ENCODE measurements at regions not wholly inside any gene's neighbourhood (a gene's known extent, or its start where the extent isn't known, plus 50 kb on each side); places are given as distances from the start of the nearest gene placed in this dataset.

DNA sequence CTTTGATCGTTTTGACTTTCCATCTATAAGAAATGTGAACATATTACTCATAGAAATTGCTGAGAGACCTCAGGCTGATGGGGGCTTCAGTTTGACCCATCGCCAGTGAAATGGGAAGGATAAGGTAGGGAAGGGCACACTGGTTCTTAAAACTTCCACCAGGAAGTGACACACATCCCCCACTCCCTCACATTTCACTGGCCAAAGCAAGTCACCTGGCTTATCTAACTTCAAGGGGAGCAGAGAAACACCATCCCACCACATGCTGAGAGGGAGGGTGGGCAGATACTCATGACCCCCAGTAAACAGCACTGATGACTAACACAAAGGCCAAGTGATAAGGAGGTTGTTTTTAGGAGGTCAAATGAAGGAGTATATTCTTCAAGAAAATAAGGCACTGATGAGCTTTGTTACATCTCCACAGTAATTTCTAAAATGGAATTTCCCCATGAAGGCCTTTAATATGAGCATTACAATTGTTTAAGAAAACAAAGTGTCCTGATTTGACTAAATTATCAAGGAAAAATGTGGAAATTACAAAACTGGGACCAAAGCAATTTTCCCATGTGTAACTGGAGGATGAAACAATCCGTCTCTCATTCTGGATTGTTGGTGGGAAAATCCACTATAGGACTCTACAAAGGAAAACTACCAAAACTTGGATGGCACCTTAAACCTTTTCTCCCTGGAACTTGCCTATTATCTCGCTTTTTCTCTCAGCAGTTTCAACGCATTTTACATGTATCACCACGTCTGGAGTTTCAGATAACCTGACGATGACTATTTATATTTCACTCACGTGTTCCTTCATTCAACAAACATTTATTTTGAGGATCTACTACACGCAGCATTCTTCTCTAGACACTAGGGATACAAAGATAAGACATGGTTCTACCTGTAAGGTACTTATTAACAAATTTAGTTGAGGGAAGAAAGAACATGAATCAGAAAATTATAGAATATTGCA lies 91.8 kb upstream of the EEA1 start:
- DNase-seq (ENCODE audit: insufficient read length, low spot score) (no peak), FAIRE-seq (no peak)
- TF ChIP-seq POLR2A (IDR thresholded peaks at IDR 0.05; ENCODE audit: low read depth, low read length): no peak

DNA sequence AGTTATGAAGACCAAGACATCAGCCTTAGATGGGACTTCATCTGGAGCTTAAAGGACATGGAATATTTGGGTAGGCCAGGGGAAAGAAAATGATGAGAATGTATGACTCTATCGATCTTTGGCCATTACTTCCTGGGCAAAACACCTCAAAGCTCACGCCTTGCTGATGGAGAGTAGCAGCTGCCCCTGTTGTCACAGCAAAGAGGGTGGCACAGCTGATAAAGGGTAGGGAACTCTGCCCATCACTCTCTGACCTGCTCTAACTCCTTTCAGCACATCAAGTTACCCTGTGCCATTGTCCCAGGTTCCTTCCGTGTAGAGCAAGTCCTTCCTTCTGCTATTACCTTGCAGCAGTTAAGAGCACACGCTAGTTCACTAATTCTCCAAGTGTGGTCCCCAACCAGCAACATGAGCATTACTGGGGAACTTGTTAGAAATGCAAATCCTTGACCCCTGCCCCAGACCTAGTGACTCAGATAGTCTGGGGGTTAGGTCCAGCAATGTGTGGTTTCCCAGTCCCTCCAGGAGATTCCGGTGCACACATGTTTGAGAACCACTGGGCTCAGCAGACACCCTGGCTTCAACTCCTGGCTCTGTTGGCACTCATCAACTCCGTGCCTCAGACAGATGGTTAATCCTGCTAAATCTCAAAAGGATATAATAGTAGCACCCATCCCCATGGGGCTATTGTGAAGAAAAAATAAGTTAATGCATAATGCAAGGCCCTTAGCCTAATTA lies 93.7 kb upstream of the EEA1 start:
- FAIRE-seq: no peak
- DNase-seq (ENCODE audit: insufficient read length, low spot score): no peak
- TF ChIP-seq POLR2A (IDR thresholded peaks at IDR 0.05; ENCODE audit: low read depth, low read length): no peak

DNA sequence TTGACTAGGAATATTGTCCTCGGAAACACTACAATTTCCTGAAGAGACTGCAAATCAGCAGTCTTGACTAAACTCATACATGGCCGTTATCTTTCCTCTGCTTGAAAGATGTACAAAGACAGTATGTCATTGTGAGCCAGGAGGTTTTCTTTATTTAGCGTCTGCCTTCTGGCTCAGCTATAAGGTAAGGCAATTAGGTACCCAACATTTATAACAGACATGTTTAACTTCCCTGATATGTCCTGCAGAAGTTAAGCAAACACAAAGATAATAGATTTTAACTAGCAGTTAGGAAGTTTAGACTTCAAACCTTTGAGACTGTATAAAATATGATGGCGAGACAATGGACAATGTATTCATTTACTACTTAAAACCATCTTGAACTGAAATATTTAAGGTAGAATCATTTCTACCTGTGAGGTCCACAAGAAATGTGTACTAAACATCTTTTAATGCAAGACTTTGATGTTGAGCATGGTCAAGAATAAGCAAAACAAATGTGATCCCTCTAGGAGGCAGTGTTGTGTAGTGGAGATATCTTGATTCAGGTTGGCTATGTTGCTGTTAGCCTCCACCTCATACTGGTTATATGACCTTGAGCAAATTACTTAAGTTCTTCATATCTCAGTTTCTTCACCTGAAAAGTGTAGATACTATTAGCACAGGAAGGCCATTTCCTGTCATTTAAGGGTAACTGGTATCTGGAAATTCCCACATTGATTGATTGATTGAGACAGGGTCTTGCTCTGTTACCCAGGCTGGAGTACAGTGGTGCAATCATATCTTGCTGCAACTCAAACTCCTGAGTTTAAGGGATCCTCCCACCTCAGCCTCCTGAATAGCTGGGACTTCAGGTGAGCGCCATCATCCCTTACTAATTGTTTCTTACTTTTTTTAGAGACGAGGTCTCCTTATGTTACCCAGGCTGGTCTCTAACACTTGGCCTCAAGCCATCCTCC lies 96.3 kb upstream of the EEA1 start:
- peak; percentile 11 for DNase-seq (ENCODE audit: insufficient read length, low spot score)
- no peak for TF ChIP-seq POLR2A (IDR thresholded peaks at IDR 0.05; ENCODE audit: low read depth, low read length)
- peak; percentile 67 for FAIRE-seq

- FAIRE-seq: no peak
- DNase-seq (ENCODE audit: insufficient read length, low spot score): no peak
- TF ChIP-seq POLR2A (IDR thresholded peaks at IDR 0.05; ENCODE audit: low read depth, low read length): no peak
Measured at GRCh38 chr12:93027041-93027440, 97.9 kb upstream of the EEA1 start.

DNA sequence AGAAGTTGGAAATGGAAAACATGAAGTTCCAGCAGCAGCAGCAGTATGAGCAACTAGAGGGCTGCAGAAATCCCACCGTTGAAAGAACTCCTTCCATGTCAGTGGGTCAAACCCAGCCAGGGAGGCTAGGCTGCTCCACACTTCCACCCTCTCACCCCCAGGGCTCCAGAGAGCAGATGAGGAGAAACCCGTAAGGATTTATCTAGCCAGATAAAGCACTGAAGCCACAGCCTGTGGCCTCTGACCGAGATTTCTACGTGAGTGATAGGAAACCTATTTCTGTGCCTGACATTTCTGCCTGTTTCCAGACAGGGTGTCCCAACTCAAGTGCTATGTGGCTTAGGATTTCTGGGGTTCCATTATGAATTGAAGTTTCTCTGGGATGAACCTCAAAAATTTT lies 100.0 kb upstream of the EEA1 start:
- DNase-seq (ENCODE audit: insufficient read length, low spot score) (no peak), FAIRE-seq (no peak)
- TF ChIP-seq POLR2A (IDR thresholded peaks at IDR 0.05; ENCODE audit: low read depth, low read length): no peak

DNA sequence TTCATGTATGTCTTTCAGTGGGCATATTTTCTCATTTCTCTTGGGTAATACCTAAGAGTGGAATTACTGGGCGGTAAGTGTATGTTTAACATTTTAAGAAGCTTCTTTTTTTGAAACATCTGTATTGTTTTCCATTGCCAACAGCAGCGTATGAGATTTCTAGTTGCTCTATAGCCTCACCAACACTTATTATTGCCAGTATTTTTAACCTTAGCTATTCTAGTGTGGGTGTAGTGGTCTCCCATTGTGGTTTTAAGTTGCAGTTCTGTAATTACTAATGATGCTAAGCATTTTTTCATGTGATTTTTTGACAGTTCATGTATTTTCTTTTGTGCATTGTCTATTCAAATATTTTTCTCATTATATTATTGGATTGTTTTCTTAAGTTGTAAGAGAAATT lies 101.9 kb upstream of the EEA1 start:
- TF ChIP-seq POLR2A (IDR thresholded peaks at IDR 0.05; ENCODE audit: low read depth, low read length): no peak
- no peak for FAIRE-seq
- DNase-seq (ENCODE audit: insufficient read length, low spot score): no peak

- TF ChIP-seq POLR2A (IDR thresholded peaks at IDR 0.05; ENCODE audit: low read depth, low read length): no peak
- no peak for DNase-seq (ENCODE audit: insufficient read length, low spot score)
- FAIRE-seq: no peak
Measured at GRCh38 chr12:93032758-93033157, 103.7 kb upstream of the EEA1 start.

GRCh38 chr12:93033948-93034347 lies 104.9 kb upstream of the EEA1 start:
- no peak for DNase-seq (ENCODE audit: insufficient read length, low spot score)

DNA sequence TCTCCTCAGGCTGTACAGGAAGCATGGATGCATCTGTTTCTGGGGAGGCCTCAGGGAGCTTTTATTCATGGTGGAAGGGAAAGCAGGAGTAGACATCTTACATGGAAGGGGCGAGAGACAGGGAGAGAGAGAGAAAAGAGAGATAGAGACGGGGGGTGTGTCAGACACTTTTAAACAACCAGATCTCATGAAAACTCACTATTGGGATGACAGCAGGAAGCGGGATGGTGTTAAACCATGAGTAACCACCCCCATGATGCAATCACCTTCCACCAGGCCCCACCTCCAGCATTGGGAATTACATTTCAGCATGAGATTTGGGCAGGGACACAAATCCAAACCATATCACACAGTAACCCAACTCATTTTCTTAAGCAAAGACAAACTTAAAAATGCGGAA lies 110.0 kb upstream of the EEA1 start:
- no peak for DNase-seq (ENCODE audit: insufficient read length, low spot score)
- FAIRE-seq: no peak
- TF ChIP-seq POLR2A (IDR thresholded peaks at IDR 0.05; ENCODE audit: low read depth, low read length): no peak

More at GRCh38 chr12:93033948-93034347, 104.9 kb upstream of the EEA1 start:
- no peak for TF ChIP-seq POLR2A (IDR thresholded peaks at IDR 0.05; ENCODE audit: low read depth, low read length)
- FAIRE-seq: no peak

- DNase-seq (ENCODE audit: insufficient read length, low spot score) (no peak), FAIRE-seq (no peak)
- TF ChIP-seq POLR2A (IDR thresholded peaks at IDR 0.05; ENCODE audit: low read depth, low read length): no peak
Measured at GRCh38 chr12:93039930-93040329, 110.8 kb upstream of the EEA1 start.

DNA sequence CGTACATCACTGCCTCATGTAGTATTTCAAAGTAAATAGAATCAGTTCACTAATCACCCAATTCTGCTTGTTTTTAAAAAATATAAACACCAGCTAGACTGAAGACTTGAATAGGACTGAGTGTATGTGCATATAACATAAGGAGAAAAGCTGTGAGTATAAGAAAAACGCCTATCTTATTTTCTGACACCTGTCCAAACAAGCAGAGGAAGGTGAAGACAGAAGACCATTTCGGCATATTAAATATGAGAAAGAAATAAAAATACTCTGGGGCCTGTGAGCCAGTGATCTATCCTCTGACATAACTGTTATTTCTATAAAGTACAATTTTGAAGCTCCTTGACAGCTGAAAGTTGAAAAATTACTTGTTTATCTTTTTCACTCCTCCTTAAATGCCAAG lies 111.3 kb upstream of the EEA1 start:
- FAIRE-seq: no peak
- TF ChIP-seq POLR2A (IDR thresholded peaks at IDR 0.05; ENCODE audit: low read depth, low read length): no peak
- DNase-seq (ENCODE audit: insufficient read length, low spot score): no peak

DNA sequence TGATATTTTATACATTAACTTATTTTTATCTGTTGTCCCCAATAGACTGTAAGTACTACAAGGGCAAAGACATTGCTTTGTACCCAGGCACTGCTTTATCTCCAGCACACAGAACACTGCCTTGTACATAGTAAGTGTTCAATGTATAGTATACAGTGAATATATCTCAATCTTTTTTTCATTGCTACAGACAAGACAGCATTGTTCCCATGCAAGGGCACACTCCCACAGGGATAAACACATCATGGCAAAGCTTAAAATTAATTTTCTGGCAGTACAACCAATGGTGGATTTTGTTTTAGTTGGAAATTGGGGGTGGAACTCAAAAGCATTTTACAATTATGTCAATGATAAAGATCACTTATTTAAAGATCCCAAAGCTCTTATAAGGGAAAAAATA lies 112.3 kb upstream of the EEA1 start:
- no peak for DNase-seq (ENCODE audit: insufficient read length, low spot score)
- no peak for TF ChIP-seq POLR2A (IDR thresholded peaks at IDR 0.05; ENCODE audit: low read depth, low read length)
- FAIRE-seq: no peak

GRCh38 chr12:93042283-93042682 lies 113.2 kb upstream of the EEA1 start:
- DNase-seq (ENCODE audit: insufficient read length, low spot score): no peak
- no peak for FAIRE-seq
- TF ChIP-seq POLR2A (IDR thresholded peaks at IDR 0.05; ENCODE audit: low read depth, low read length): no peak

GRCh38 chr12:93042684-93043083 lies 113.6 kb upstream of the EEA1 start:
- FAIRE-seq: no peak
- no peak for TF ChIP-seq POLR2A (IDR thresholded peaks at IDR 0.05; ENCODE audit: low read depth, low read length)
- no peak for DNase-seq (ENCODE audit: insufficient read length, low spot score)

All from H54 (cell line).